HUES48 (cell line): ENCODE measurements at regions not wholly inside any gene's neighbourhood (a gene's known extent, or its start where the extent isn't known, plus 50 kb on each side); places are given as distances from the start of the nearest gene placed in this dataset.
A peak's percentile ranks its signal among the peaks of the same experiment; 100 is the strongest.

Experiments
- H3K27ac ChIP-seq: one replicate; pipeline ENCODE4 v1.7.0; 2013; ENCODE audit warnings: low read depth, low read length, inconsistent platforms
- H3K27me3 ChIP-seq: 2 replicates; pipeline ENCODE4 v1.6.1; 2013; ENCODE audit warnings: mild to moderate bottlenecking, low read length; ENCODE audit not compliant: control insufficient read depth, insufficient read depth
- H3K36me3 ChIP-seq: 2 replicates; pipeline ENCODE4 v1.6.1; 2013; ENCODE audit warnings: low read length; ENCODE audit not compliant: control insufficient read depth, insufficient read depth
- H3K4me1 ChIP-seq: 2 replicates; pipeline ENCODE4 v1.6.1; 2013; ENCODE audit warnings: mild to moderate bottlenecking, low read length; ENCODE audit not compliant: control insufficient read depth, insufficient read depth
- H3K4me3 ChIP-seq: 2 replicates; pipeline ENCODE4 v1.5.1; 2013; ENCODE audit warnings: mild to moderate bottlenecking, low read depth, low read length
- H3K9ac ChIP-seq: 2 replicates; pipeline ENCODE4 v1.6.1; 2013; ENCODE audit warnings: mild to moderate bottlenecking, low read depth, low read length, moderate library complexity
- H3K9me3 ChIP-seq: 2 replicates; pipeline ENCODE4 v1.6.1; 2013; ENCODE audit warnings: low read length; ENCODE audit not compliant: control insufficient read depth, insufficient read depth

DNA sequence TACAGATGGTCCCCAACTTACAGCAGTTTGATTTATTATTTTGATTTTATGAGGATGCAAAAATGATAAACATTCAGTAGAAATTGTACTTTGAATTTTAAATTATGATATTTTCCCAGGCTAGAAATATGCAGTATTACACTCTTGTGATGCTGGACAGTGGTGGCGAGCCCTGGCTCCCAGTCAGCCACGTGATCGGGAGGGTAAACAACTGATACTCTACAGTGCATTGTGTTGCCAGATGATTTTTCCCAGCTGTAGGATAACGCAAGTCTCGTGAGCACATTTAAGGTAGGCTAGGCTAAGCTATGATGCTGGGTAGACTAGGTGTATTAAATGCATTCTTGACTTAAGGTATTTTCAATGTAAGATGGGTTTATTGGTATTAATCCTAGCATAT lies 865.2 kb downstream of the SORCS3 start:
- no peaks in the 10 kb centered on the region for H3K27me3 ChIP-seq
- no peaks in the 10 kb centered on the region for H3K9me3 ChIP-seq
- no peak overlapping the region for H3K4me3 ChIP-seq
- no peak overlapping the region for H3K27ac ChIP-seq
- H3K36me3 ChIP-seq, result no peaks in the 10 kb centered on the region
- no peak overlapping the region for H3K9ac ChIP-seq
- no peaks in the 10 kb centered on the region for H3K4me1 ChIP-seq

DNA sequence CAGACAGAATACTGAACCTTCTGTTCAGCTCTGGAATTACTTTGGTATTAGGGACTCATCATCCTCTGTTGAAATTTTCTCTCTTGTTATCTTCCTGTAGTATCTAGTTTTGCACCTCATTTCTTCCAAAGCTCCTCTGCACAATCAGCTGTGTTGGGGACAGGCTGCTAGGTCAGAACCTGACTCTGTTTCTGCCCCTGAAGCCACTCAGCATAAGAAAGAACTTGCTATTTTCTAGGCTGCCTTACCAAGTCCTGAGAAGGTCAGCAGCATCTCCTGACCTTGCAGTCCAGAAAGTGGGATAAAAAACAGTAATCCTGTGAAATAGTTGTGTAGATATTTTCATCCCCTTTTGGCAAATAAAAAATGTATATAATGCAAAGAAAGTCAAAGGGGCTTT lies 862.6 kb downstream of the SORCS3 start:
- no peaks in the 10 kb centered on the region for H3K4me1 ChIP-seq
- H3K4me3 ChIP-seq, result no peak overlapping the region
- no peak overlapping the region for H3K27ac ChIP-seq
- H3K27me3 ChIP-seq, result no peaks in the 10 kb centered on the region
- no peak overlapping the region for H3K9ac ChIP-seq
- no peaks in the 10 kb centered on the region for H3K36me3 ChIP-seq
- H3K9me3 ChIP-seq, result no peaks in the 10 kb centered on the region

DNA sequence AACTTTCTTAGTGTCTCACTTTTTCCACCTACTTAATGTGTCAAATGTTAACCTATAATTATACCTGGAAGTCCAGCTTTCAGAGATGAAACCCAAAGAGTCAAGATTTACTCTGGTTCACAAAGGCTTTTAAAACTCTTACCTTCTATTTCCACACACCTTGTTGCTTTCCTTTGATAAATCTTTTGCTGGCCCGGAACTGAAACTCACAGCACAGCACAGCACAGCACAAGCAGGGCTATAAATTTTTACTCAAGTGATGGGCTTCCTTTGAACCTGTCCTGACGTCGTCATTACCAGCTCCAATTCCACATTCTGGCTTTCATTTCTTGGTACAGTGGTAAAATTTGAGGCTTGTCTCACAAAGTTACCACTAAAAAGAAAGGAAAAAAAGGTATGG lies 861.0 kb downstream of the SORCS3 start:
- H3K36me3 ChIP-seq, result no peaks in the 10 kb centered on the region
- H3K4me1 ChIP-seq, result no peaks in the 10 kb centered on the region
- no peak overlapping the region for H3K9ac ChIP-seq
- no peak overlapping the region for H3K4me3 ChIP-seq
- no peaks in the 10 kb centered on the region for H3K9me3 ChIP-seq
- H3K27me3 ChIP-seq, result no peaks in the 10 kb centered on the region
- H3K27ac ChIP-seq, result no peak overlapping the region

DNA sequence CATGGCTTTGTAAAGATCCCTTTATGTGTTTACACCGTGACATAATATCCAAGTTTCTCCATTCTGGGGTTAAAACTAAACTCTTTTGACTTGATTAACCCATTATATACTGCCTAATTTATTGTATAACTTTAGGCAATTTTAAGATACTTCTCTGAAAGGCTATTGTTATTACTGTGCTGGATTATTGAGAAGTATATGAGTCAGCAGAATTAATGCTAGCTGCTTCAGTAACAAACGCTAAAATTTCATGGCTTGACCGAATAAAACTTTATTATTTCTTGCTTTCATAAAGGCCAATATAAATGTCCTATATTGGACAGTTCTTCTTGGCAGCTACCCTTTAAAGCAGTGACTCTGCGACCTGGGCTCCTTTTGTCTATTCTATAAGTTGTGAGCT lies 853.9 kb downstream of the SORCS3 start:
- H3K27me3 ChIP-seq, result no peaks in the 10 kb centered on the region
- no peak overlapping the region for H3K9ac ChIP-seq
- no peak overlapping the region for H3K4me3 ChIP-seq
- H3K36me3 ChIP-seq, result no peaks in the 10 kb centered on the region
- H3K4me1 ChIP-seq, result no peaks in the 10 kb centered on the region
- no peaks in the 10 kb centered on the region for H3K9me3 ChIP-seq
- H3K27ac ChIP-seq, result no peak overlapping the region

DNA sequence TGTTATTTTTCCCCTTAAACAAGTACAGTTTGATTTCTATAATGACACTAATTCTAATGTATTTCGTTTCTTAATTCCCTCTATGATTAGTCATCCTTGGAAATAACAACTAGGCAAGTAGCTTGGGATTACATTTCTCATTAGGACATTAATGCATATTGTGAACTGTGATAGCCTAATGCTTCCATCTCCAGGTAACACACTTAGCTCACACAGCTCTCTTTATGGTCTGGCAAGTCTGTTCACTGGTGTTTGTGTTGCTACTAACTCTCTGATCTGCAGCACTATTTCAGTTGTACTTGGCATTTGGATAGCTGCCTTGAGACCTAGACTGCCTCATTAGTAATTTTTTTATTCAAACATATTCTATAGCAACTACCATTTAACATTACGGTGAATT lies 853.2 kb downstream of the SORCS3 start:
- Histone ChIP-seq H3K9me3 (no peaks in the 10 kb centered on the region), H3K36me3 (no peaks in the 10 kb centered on the region), H3K27ac (no peak overlapping the region), H3K9ac (no peak overlapping the region), H3K4me3 (no peak overlapping the region), H3K4me1 (no peaks in the 10 kb centered on the region), H3K27me3 (no peaks in the 10 kb centered on the region)

DNA sequence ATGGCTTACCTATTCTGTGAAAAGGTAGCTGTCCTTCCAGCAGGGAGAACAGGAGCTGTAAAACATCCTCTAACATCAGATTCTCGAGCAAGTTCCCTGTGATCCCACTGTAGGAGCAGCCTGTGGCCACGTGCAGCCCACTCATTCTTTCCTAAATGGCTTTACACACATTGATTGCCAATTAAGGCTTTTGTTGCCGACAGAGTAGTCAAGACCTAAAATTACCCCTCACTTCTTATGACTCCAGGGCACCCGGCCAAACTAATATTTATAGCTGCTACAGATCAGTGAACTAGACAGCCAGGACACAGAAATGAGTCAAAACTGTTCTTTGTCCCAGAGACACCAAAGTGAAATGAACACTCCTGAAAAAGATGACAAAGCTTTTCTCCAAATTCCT lies 832.1 kb downstream of the SORCS3 start:
- no peaks in the 10 kb centered on the region for H3K27me3 ChIP-seq
- H3K36me3 ChIP-seq, result no peaks in the 10 kb centered on the region
- no peak overlapping the region for H3K4me3 ChIP-seq
- no peaks in the 10 kb centered on the region for H3K9me3 ChIP-seq
- no peak overlapping the region for H3K9ac ChIP-seq
- H3K4me1 ChIP-seq, result no peaks in the 10 kb centered on the region
- no peak overlapping the region for H3K27ac ChIP-seq

DNA sequence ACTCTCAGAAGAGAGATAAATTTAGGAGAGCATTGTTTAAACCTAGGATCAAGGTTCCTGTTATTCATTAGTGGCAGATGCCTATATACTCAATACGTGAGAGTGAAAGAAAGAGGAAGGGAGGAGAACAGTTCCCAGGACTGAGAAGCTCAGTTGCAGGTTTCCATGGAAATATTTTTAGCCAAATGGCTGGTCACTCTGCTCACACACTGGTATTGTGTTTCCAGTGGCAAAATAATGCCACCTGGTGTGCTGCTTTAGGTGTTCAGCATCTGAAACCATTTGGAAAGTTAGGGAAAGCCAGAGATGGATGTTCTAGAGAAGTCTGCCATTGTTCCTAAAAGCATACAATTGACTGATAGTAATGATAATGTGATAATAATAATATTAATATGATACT lies 827.7 kb downstream of the SORCS3 start:
- H3K9me3 ChIP-seq, result no peaks in the 10 kb centered on the region
- no peaks in the 10 kb centered on the region for H3K36me3 ChIP-seq
- H3K4me3 ChIP-seq, result no peak overlapping the region
- H3K27me3 ChIP-seq, result no peaks in the 10 kb centered on the region
- no peak overlapping the region for H3K27ac ChIP-seq
- H3K9ac ChIP-seq, result no peak overlapping the region
- H3K4me1 ChIP-seq, result no peaks in the 10 kb centered on the region

DNA sequence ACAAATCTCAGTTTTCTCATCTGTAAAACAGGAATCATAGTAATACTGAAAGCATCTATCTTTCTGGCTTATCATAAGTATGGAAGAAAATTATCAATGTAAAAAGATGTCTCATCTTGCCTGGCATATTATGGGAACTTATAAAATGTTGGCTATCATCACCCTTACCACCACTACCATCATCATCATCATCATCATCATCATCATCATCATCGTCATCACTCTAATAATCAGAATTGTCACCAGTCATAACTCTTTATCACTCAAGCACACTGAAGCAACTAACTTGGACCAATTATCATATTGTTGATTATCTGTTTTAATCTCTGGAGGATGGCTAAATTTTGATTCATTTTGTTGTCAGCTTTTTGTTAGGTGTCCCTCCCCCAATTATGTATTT lies 825.4 kb downstream of the SORCS3 start:
- no peaks in the 10 kb centered on the region for H3K27me3 ChIP-seq

DNA sequence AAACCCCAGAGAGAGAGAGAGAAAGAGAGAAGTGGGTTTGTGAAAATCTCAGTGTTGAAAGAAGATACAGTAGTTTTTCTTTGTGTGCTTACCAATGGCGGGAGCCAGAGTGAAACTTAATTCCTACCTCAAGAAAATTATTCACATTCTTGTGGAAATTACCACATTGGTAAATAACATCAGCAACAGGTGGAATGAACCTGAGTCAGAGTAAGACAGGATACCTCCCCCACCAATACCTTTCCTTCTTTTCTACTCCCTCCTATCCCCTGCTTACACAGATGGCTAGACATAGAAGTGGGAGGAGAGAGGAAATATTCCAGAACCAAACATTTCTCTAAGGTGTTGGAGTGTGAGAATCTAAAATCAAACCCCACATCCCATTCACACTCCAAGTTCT lies 793.9 kb downstream of the SORCS3 start:
- Histone ChIP-seq H3K27me3 (no peaks in the 10 kb centered on the region), H3K4me3 (no peak overlapping the region), H3K9ac (no peak overlapping the region), H3K36me3 (no peaks in the 10 kb centered on the region), H3K4me1 (no peaks in the 10 kb centered on the region), H3K9me3 (no peaks in the 10 kb centered on the region), H3K27ac (peak overlapping the region; percentile 46)

More for the DNA sequence above, 825.4 kb downstream of the SORCS3 start:
- Histone ChIP-seq H3K4me1 (no peaks in the 10 kb centered on the region), H3K9ac (no peak overlapping the region), H3K4me3 (no peak overlapping the region), H3K9me3 (peaks cover 2% of the 10 kb centered on the region; the same call in 1 of the 2 replicates), H3K27ac (no peak overlapping the region), H3K36me3 (no peaks in the 10 kb centered on the region)

DNA sequence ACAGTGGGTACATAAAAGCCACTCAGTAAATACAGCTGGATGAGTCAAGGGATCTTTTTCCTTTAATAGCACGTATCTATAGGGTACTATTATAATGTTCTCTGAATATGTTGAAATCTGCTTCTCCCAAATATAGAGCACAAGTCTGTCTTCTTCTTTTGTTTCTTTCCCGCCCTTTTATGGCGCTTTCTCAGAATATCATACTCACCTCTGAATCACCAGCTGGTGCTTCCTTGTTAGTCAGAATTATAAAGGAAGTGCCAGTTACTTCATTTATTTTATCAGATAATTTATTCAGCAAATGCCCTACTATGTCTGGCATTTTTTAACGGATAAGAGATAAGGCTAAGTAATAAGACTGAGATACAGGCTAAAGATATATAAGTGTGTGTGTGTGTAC lies 772.9 kb downstream of the SORCS3 start:
- no peaks in the 10 kb centered on the region for H3K36me3 ChIP-seq
- no peaks in the 10 kb centered on the region for H3K4me1 ChIP-seq
- no peaks in the 10 kb centered on the region for H3K9me3 ChIP-seq
- H3K4me3 ChIP-seq, result no peak overlapping the region
- H3K27me3 ChIP-seq, result no peaks in the 10 kb centered on the region
- no peak overlapping the region for H3K27ac ChIP-seq
- H3K9ac ChIP-seq, result no peak overlapping the region

DNA sequence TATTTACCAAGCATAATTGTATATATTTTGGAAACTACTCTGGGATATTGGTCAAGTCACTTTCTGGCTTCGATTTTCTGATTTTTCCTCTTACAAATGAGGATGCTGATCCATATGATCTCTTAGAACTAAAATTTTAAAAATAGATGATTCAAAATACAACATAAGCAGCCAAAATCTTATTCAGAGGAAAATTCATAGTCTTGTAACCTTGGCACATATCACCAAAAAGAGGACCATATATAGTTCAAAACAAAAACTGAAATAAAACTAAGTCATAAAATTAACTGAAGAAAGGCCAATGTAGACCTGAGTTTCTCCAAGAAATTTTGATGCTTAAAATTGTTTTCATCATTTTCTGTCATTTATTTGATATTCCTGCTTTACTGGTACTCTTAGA lies 768.3 kb downstream of the SORCS3 start:
- no peaks in the 10 kb centered on the region for H3K9me3 ChIP-seq

DNA sequence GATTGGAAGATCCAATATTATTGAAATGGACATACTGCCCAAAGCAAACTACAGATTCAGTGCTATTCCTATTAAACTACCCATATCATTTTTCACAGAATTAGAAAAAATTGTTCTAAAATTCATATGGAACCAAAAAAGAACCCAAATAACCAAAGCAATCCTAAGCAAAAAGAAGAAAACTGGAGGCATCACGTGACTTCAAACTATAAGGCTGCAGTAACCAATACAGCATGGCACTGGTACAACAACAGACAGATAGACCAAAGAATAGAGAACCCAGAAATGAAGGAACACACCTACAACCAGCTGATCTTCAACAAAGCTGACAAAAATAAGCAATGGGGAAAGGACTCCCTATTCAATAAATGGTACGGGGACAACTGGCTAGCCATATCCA lies 765.4 kb downstream of the SORCS3 start:
- Histone ChIP-seq H3K27me3 (no peaks in the 10 kb centered on the region), H3K9me3 (no peaks in the 10 kb centered on the region), H3K36me3 (no peaks in the 10 kb centered on the region), H3K4me1 (no peaks in the 10 kb centered on the region), H3K27ac (no peak overlapping the region), H3K4me3 (no peak overlapping the region), H3K9ac (no peak overlapping the region)

More for the DNA sequence above, 768.3 kb downstream of the SORCS3 start:
- Histone ChIP-seq H3K4me3 (no peak overlapping the region), H3K27ac (no peak overlapping the region), H3K27me3 (no peaks in the 10 kb centered on the region), H3K36me3 (no peaks in the 10 kb centered on the region), H3K4me1 (no peaks in the 10 kb centered on the region), H3K9ac (no peak overlapping the region)
